ENCODE measurements at regions not wholly inside any gene's neighbourhood (a gene's known extent, or its start where the extent isn't known, plus 50 kb on each side); places are given as distances from the start of the nearest gene placed in this dataset.
"Not testable (repeated sequence)": the region's sequence is repeated elsewhere in the genome, so short reads cannot be mapped to it uniquely, and the experiment has no call there.

DNA sequence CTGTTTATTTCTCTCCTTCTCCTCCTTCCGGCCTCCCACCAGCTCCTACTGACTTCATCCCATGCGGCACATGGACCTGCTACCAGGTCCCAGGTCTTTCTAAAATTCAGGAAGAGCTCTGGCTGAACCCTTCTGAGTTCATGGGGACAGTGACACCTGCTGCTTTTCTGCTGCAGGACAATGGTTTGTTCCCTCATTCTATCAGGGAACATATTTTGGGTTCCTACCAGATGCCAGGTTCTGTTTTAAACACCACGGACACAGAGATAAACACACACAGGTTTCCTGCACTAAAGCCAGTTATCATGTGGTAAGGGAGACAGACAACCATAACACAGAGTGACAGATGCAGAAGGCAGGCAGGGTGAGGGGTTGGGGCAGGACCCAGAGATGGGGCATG, 114.0 kb upstream of the RAB4A start:
- no peak for DNase-seq

DNA sequence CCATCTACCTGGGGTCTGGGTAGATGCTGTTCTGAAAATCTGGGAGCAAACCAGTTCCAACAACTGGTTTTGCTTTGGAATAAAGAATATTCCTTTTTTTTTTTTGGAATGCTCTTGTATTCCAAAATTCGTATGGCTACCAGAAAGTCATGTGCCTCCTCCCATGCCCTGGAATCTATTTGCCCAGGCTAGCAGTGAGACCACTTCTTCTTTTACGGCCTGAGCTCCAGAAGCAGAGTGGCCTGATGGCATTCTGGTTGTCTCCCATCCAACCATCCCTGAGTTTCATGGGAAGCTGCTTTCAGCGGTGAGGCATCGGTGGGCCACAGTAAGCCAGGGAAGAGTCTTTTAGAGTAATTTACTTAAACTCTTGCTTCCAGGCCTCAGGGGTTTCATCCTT, 113.4 kb upstream of the RAB4A start:
- DNase-seq, result no peak

DNA sequence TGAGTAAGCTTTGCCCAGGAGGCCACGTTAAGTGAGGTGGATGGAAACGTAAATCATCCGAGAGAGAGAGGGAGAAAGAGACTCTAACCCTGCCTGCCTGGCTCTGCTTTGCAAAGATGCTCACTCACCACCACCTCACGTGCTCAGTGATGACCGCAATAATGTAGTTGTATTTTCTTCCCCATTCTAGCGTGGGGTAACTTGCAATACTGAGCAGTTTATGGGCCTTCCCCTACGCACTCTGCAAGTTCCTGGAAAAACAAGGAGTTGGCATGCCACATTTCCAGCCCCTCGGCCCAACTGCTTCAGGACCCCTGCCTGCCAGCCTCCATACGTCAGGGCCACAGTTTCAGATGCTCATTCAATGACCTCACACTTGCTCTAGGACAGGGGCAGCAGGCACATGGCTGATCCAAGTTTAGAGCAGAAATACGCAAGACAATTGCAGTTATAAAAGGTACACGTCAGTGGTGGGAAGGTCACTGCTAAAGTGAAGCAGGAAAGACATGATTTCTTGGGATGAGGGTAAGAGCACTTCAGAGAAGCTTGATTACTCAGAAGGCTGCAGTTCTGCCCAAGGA, 112.5 kb upstream of the RAB4A start:
- no peak for DNase-seq

DNA sequence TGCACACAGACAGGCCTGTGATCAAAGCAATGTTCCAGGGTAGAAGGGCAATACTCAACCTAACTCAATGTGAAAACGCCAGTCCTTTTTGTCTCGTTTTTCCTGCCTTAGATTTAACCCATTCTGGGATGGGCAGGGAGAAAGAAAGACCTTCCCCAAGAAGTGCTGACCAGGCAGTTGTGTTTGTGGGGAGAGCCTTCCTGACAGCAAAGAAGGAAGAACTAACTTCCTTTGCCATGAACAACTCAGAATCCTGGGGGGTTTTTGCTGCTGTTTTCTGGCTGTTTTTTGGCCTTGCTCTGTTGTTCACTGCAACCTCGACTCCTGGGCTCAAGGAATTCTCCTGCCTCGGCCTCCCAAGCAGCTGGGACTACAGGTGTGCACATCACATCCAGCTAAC, 112.0 kb upstream of the RAB4A start:
- DNase-seq, result no peak

DNA sequence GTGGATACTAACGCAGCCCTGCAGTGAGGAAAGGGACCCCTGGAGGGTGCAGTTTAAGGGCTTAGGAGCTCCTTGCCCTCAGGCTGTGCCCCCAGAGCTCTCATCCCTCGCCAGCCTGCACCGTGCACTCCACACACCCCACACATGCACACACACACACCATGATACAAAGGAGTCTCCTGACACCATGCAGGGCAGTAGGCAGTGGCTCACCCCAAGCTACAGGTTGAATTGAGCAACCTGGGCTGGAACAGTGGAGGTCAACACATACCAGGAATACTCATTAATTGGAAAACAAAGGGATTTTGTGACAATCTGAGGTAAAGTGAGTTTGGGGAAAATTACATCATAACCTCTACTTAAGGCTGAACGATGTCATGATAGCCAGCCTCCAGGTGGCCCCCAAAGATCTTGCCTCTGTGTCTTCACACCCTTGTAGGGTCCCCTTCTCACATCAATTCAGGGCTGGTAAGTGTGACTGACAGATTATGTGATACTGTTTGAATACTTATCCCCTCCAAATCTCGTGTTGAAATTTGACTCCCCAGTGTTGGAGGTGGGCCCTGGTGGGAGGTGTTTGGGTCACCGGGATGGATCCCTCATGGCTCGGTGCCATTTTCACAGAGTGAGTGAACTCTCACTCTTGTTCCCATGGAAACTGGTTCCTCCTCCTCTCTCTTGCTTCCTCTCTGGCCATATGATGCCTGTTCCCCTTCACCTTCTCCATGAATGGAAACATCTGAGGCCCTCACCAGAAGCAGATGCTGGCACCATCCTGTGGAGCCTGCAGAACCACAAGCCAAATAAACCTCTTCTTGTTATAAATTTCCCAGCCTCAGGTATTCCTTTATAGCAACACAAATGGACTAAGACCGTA, 111.0 kb upstream of the RAB4A start:
- no peak for DNase-seq

DNA sequence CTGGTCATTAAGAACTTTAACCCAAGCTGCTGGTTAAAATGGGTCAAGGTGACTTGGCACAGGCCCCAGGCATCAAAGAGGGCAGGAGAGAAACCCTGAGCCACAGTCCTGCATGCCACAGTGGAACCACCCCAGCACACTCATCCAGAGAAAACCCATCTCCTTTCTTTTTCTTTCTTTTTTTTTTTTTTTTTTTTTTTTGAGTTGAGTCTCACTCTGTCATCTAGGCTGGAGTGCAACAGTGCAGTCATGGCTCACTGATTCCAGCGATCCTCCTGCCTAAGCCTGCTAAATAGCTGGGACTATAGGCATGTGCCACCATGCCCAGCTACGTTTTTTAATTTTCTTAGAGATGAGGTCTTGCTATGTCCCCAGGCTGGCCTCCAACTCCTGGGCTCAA, 109.2 kb upstream of the RAB4A start:
- no peak for DNase-seq

DNA sequence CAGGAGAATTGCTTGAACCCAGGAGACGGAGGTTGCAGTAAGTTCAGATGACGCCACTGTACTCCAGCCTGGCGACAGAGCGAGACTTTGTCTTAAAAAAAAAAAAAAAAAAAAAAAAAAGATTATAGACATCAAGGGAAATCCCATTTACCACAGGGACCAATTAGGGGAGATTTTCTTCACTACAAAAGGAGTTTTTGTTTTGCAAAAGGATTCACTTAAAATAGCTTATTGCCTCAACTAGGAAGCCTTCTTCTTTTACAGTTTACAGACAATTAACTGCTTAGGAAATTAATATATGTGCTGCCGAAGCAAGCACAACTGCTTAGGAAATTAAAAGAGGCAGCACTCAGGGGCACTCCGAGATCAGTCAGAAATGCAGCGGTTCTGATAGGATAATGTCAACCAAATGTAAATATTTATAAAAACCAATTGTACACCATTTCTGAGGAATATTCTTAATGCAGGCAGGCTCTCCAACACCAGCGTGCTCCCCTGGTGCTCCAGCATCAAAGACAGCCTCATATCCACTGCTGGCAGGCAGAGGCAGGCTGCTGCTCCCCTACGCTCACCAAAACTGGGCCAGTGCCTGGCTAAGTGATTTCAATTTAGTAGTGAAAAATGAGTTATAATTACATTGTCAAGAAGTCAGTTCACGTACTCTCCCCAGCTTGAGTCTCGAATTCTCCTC, 107.9 kb upstream of the RAB4A start:
- no peak for DNase-seq

DNA sequence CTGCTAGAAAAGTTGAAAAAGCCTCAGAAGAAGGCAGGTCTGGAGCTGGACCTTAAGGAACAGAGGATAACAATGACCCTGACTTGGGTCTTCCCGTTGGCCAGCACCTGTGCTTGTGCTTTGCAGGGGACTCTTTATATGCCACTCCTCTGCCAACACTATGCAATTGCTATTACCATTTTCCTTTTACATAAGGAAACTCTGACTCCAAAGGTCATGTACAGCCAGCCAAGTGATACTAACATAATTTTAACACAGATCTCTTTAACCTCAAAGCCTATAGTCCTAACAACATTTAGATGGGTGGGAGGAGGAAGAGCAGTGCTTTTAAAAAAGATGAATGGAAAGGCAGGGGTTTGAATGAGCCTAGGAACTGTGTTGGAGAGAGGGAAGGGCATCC, 106.6 kb upstream of the RAB4A start:
- no peak for DNase-seq

DNA sequence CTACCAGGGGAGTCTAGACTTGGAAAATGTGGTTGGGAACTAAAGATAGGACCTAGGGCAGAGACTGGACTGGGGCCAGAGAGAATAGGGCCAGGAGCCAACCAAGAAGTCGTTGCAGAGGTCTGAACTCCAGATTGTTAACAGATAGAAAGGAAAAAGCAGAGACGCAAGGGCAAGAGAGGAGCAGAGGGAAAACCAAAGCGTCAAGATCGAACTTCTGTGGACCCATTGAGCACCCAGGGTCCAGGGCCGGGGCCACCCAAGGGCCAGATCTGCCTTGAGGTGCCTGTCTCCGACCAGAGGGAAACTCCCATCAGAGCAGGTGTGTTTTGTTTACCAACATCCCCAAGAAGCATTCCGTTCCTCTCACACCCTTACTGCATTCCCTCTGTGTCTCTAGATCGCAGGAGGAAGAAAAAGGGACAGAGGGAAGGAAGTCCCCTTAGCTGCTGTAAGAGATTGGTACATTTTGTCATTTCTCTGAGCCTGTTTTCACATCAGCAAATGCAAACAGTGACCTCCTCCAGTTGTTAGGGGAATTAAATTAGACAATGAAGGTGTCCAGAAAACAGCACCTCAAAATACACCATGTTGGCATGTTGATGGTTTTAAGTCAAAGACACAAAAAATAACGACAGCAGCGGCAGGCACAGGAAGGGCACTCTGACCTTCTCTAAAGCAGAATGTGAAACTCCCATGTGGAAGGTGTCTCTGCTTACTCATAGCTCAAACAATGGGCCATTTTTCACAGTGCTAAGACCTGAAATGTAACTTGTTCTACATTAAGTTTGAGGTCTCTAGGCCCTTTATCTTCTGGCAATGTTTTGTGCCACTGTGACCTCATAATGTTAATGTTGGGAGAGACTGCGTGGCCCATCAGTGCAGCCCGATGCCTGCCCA, 105.8 kb upstream of the RAB4A start:
- DNase-seq, result no peak

DNA sequence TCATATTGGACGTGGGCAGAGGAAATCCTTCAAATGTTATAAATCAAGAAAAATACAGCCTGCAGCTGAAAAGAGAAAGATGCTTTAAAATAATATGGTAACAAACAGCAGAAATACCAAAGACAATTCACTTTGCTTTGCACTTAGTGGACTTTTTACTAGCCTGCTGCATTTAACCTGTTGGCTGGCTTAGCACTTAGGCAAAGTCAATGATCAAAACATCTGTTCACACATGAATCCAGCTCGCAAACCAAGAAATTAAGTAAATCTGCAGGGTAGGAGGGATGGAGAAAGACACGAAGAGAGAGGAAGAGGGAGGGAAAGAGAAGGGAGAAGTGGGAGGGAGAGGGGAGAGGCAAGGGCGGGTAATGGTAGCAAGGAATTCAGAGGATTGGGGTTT, 103.6 kb upstream of the RAB4A start:
- DNase-seq, result no peak

DNA sequence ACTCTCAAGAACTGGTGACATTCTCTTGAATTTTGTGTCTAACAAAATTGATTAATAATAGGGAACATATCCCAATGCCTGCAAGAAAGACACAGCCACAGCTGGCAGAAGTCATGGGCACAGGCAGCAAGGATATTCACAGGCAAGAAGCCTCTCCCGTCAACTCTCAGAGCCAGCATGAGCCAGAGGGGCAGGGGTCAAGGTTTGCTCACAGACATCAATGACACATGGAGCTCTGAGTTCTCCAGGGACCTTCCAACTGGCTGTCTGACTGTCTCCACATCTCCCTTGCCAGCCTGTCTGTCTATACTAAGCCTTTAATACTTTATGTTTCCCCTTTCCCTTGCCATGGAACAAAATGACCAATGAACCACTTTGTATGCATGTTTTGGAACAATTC, 101.5 kb upstream of the RAB4A start:
- no peak for DNase-seq

DNA sequence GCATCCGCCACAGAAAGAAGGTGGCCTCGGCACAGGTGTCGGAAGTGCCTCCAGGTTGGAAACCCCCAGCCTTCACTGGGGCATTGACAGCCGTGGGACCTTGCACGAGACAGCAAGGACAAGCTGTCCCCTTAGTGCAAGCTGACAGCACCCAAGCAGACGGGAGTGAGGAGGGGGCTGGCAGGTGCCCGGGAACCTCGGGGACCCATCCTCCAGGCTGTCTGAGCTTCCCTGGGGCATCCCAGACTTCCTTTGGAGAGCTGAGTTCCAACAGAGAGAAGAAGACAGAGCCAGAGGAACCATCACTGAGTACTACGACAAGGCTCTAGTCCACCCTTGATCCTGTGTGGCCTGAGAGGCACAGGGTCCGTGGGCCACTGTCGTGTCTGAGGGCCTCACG, 100.6 kb upstream of the RAB4A start:
- DNase-seq, result no peak

DNA sequence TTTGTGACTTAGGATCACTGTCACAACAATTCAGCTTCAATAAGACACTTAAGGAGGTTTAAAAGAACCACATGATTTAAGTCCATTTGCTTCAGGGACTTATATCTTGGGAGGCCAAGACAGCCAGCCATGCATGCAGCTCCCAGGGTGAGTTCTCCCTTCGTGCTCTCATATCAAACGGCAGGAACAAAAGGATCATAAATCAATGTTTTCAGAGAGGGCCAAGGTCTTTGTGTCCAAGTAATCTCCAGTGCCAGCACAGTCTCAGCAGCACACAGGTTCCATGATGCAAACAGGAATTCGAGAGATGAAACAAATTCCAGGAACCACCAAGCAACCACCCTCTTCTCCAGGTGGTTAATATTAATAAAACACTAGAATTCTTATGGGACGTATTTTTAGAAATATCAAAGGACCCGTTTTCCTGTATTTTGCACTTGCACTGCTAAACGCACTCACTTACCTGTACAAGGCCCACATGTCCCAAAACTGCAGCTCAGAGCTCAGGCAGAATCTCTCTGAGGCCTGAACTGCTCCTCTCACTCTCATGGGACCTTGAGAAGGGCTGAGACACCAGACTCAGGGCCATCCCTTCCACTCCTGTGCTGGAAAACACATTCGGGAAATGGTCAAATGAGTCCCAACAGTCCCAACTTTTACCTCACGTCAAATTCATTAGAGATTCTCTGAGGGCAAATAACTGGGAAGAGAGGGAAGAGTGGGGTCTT, 100.0 kb upstream of the RAB4A start:
- no peak for DNase-seq

DNA sequence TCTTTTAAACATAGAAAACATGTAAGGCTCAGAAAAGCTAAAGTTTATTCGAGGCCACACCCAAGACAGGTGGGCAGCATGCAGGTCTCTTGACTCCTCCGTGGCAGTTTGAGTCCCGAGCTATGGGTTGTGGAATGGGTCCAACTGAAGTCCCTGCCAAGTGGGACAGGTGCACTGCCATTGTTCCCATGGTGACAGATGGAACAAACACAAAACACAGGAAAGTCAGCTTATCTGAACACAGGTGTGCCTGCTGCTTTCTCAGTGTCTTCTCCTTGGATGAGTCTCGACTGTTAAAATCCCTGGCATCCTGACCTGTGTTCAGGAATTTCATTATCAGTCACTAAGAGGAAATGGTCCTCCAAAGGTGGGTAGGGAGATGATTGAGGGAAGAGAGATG, 99.0 kb upstream of the RAB4A start:
- peak; percentile 61 for DNase-seq

DNA sequence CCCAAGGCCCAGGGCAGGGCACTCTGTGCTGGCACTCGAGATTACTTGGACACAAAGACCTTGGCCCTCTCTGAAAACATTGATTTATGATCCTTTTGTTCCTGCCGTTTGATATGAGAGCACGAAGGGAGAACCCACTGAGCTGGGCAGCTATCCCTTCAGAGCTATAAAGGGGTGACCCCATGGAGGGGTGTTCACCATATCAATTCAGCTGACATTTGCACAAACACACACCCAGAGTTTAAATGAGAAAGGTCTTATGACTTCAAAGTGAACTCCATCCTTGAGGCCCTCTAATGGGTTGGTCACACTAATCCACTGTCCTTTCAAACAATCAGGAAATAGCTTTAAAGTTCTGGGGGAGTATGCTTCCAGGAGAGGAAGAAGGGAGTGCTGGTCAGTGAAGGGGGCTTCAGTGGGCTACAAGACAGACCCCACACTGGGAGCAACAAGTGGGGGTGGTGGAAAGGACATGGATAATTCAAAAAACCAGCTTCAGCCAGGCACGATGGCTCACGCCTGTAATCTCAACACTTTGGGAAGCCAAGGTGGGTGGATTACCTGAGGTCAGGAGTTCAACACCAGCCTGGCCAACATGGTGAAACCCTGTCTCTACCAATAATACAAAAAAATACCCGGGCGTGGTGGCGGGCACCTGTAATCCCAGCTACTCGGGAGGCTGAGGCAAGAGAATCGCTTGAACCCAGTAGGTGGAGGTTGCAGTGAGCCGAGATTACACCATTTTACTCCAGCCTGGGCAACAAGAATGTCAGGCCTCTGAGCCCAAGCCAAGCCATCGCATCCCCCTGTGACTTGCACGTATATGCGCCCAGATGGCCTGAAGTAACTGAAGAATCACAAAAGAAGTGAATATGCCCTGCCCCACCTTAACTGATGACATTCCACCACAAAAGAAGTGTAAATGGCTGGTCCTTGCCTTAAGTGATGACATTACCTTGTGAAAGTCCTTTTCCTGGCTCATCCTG, 97.1 kb upstream of the RAB4A start:
- DNase-seq, result not testable (repeated sequence)

DNA sequence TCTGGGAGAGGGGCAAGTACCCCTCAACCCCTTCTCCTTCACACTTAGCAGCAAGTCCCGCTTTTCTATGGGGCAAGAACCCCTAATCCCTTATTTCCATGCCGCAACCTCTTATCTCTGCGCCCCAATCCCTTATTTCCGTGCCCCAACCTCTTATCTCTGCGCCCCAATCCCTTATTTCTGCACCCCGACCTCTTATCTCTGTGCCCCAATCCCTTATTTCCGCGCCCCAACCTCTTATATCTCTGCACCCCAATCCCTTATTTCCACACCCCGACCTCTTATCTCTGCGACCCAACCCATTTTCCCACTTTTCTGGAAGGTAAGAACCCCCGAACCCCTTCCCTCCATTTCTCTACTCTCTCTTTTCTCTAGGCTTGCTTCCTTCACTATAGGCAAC, 95.6 kb upstream of the RAB4A start:
- not testable (repeated sequence) for DNase-seq

DNA sequence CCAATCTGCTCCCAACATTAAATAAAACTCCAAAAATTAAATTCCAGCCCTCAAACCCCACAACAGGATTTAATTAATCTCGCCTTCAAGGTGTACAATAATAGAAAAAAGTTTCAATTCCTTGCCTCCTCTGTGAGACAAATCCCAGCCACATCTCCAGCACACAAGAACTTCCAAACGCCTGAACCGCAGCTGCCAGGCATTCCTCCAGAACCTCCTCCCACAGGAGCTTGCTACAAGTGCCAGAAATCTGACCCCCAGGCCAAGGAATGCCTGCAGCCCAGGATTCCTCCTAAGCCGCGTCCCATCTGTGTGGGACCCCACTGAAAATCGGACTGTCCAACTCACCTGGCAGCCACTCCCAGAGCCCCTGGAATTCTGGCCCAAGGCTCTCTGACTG, 94.5 kb upstream of the RAB4A start:
- DNase-seq, result not testable (repeated sequence)

DNA sequence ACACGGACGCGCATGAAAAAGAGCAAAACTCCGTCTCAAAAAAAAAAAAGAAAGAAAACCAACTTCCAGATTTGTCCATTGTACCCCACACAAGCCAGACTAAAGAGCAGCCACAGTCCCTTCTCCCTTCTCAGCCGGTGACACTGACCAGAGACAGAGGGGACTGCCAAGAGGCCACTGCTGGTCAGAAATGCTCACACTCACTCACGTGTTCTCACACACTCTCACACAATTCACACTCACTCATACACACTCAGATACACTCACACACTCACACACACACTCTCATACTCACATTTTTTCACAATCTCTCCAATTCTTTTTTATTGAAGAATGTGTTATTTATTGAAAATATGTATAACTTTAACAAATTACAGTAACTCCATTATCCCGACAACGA, 90.8 kb upstream of the RAB4A start:
- no peak for DNase-seq

DNA sequence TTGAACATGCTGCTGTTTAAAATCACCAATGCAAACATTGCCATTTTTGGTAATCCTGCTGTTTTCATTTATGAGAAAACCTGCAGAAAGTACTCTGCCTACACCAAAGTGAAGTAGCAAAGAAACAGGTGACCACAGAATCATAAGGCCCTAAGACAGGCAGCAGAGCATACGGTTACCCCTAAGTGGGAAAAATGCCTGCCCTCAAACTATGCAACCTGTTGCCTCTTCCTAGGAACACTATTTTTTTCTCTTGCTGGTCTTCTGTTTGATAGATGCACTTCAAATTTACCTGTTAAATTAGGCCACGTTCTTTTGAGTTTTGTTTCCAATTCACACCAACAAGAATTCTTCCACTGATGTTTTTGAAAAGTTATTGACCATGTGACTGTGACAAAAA, 89.5 kb upstream of the RAB4A start:
- DNase-seq, result no peak

DNA sequence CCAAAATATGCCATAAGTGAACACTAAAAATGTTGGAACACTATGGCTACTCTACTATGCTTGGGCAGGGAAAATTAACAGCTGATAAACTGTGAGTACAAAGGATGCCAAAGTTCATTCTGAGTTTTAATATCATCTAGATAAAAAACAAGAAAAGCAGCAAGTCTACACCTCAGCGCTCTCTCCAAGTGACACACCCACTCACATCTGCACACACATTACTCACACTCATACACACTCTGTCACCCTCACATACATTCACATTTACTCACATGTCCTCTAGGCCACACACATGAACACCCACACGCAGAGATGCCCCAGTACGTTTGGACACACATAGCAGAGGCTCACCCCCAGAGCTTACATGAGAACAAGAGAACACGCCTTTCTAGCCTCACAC, 87.3 kb upstream of the RAB4A start:
- no peak for DNase-seq

DNA sequence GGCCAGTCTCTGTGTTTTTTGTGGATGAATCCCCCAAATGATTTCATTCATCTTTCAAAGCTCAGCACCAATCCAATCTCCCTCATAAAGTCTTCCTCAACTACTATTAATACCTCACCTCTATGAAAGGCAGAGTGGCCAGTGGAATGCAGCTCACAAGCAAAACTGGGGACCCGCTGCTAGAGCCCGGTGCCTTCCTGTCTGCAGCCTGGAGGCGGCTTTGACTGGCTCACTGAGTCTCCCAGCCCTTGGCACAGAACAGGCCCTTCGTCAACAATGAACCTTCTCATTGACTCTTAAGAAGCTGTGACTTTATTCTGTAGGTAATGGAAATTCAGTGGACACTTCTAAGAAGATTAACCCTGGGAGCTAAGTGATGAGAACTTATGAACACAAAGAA, 86.8 kb upstream of the RAB4A start:
- DNase-seq, result no peak
